ENCODE measurements at regions not wholly inside any gene's neighbourhood (a gene's known extent, or its start where the extent isn't known, plus 50 kb on each side); places are given as distances from the start of the nearest gene placed in this dataset.

DNA sequence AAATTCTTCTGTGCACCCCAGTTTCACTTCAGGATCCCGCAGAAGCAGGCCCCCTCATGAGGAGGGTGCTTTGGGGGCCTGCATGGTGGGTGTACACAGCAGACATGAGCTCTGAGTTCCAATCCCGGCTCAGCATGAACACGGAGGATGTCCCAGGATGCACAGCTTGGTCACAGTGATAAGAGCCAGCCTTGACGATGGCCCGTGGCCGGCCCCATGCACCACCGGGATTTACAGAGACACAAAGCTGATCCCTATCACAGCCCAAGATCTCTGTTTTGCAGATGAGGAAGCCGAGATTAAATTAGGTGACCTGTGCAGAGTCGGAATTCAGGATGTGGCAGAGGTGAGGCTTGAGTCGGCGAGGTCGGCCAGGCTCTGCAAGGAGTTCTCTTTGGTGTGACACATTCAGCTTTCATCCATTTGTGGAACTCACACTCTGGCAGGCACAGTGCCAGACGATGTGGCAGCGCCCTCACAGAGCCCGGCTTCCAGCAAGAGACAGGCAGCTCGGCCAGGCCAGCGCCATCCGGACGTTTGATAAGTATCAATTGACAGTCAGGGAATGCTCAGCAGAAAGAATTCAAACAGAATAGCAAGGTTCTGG lies 456.3 kb upstream of the MYT1L start:
- no peak for TF ChIP-seq SRF (IDR thresholded peaks at IDR 0.05; ENCODE audit: low read depth)
- TF ChIP-seq, protein P1, sequence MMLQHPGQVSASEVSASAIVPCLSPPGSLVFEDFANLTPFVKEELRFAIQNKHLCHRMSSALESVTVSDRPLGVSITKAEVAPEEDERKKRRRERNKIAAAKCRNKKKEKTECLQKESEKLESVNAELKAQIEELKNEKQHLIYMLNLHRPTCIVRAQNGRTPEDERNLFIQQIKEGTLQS (IDR thresholded peaks at IDR 0.05), result no peak
- no peak for TF ChIP-seq EZH2phosphoT487 (IDR thresholded peaks at IDR 0.05; ENCODE audit: borderline replicate concordance)
- no peak for TF ChIP-seq POLR2A (IDR thresholded peaks at IDR 0.05; ENCODE audit: borderline replicate concordance, extremely low read depth, insufficient read depth, insufficient read length)
- TF ChIP-seq, protein P2, sequence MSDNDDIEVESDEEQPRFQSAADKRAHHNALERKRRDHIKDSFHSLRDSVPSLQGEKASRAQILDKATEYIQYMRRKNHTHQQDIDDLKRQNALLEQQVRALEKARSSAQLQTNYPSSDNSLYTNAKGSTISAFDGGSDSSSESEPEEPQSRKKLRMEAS (IDR thresholded peaks at IDR 0.05), result no peak
- TF ChIP-seq, protein P3, sequence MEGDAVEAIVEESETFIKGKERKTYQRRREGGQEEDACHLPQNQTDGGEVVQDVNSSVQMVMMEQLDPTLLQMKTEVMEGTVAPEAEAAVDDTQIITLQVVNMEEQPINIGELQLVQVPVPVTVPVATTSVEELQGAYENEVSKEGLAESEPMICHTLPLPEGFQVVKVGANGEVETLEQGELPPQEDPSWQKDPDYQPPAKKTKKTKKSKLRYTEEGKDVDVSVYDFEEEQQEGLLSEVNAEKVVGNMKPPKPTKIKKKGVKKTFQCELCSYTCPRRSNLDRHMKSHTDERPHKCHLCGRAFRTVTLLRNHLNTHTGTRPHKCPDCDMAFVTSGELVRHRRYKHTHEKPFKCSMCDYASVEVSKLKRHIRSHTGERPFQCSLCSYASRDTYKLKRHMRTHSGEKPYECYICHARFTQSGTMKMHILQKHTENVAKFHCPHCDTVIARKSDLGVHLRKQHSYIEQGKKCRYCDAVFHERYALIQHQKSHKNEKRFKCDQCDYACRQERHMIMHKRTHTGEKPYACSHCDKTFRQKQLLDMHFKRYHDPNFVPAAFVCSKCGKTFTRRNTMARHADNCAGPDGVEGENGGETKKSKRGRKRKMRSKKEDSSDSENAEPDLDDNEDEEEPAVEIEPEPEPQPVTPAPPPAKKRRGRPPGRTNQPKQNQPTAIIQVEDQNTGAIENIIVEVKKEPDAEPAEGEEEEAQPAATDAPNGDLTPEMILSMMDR (IDR thresholded peaks at IDR 0.05 in 2 of 3, conservative IDR thresholded peaks at IDR 0.05 in 1 of 3; ENCODE audit: borderline replicate concordance in 1 of 3, insufficient read depth in 1 of 3, low read depth in 2 of 3, low read length in 2 of 3), result no peak

All from HCT116 (cell line).